NCI-H526 (cell line): ENCODE measurements at regions not wholly inside any gene's neighbourhood (a gene's known extent, or its start where the extent isn't known, plus 50 kb on each side); places are given as distances from the start of the nearest gene placed in this dataset.

Source experiments
- DNase-seq, 2 experiments: peaks; one replicate each; lab custom pipeline; 2025; lab: John Stamatoyannopoulos, UW

DNA sequence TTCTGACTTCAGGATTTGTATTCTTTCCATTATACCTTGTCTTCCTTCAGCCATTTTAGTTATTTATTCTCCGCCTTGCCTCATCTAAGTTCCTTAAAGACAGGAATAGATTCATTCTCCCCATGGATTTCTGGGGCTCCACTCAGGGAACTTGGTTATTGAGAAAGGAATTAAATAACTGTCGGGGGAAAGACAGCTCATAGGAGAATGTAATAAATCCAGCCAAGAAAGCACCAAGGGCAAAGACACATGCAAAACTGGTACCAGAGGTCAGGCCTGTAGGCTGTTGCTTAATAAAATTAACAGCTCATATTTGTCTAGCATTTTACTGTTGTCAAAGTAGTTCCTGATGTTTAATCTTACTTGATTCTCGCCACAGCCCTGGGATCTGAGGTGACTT, 357.2 kb downstream of the TMEM38B start:
- no peak for DNase-seq

DNA sequence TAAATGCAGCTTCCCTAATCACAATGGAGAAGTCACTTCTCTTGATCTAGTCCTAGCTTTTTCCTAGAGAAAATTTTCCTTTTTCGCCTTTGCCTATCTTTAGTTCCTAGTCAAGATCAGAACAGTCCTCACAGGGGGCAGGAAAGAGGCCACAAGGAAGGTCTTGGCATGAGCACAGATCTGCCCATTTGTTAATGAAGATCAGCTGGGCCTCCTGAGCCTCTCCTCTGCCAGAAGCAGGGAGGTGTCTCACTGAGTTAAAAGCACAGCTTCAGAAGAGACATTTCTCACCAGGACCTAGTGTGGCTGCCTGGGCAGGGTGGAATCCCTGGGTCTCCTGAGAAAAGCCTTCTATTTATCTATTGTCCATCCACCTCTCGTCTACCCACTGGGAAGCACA, 357.8 kb downstream of the TMEM38B start:
- DNase-seq: no peak

DNA sequence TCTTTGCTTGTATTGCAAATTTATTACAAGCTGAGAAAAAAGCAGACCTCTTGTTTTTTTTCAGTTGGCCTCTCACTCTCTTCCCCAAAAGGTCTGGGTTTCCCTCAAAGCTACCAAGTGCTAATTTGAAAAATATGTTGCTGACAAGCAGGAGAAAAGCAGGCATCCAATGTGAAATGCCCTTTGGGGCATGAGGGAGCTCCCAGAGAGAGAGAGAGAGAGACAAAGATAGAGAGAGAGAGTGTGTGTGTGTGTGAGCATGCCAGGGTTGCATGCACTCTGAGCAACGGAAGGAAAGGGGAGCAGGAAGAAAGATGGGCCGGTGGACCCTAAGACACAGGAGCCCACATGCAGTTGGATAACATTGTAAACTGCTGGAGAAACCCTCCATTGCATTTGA, 358.4 kb downstream of the TMEM38B start:
- no peak for DNase-seq

DNA sequence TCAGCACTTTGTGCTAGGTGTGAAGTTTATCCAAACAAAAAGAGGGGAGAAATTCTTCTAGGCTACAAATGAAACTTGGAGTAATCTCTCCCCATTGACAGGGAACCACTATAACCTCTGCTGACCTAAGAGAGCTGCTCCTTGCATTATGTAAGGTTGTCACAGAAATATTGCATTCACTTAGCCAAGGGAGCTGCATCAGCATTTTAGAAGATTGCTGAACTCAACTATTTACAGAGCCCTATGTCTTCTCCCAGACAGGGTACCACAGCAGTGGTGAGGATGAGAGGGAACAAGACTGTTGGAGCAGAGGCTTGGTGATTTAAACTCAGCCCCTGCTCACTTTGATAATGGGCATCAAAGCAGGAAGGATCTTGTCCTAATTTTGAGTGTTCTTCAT, 362.0 kb downstream of the TMEM38B start:
- DNase-seq: no peak

DNA sequence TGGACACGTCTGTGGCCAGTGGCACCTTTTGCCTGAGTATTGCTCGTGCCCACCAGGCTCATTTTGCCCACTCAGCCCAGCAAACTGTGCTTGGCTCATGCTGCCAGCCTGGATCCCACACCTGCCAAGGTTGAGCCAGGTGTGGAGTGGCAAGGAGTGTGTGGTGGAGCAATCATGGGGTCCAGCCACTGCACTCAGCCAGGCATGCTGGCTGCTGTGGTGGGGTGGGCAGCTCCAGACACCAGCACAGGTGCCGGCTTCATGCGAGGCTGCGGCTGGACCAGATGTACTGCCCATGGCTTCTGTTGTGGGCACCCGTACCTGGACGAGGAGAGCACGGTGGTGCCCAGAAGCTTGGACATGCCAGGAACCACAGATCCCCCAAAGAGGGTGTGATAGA, 364.1 kb downstream of the TMEM38B start:
- no peak for DNase-seq

DNA sequence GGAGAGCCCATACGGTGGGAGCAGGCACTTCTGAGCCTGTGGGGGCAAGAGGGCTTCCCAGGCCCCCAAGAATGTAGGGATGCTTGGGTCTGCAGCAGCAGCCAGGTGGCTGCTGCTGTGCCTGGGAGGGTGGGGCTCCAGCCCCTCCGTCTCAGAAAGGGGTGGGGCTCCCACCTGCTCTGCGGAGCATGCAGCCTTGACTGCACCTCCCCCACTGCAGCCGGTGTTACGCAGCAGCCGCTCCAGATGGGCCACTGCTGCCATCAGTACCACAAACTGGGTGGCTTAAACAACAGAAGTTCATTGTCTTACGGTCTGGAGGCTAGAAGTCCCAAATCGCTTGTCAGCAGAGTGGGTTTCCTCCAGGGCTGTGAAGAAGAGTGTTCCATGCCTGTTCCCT, 365.5 kb downstream of the TMEM38B start:
- no peak for DNase-seq

DNA sequence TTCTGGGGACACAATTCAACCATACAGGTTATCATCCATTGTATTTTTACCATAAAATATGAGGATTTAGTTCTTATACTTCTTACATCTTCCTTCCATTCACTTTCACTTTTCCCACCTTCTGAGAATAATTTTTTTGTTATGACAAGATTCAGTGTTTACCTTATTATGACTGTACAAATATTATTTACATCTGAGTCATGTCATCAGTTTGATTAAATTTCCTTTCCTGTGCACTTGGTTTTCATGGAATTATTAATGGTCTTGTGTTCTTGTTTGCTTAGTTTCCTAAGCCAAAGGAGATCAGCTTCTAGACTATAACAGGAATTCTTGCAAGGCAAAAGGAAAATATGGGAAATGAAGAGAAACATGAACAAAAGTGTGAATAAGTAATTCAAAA, 366.5 kb downstream of the TMEM38B start:
- no peak for DNase-seq

DNA sequence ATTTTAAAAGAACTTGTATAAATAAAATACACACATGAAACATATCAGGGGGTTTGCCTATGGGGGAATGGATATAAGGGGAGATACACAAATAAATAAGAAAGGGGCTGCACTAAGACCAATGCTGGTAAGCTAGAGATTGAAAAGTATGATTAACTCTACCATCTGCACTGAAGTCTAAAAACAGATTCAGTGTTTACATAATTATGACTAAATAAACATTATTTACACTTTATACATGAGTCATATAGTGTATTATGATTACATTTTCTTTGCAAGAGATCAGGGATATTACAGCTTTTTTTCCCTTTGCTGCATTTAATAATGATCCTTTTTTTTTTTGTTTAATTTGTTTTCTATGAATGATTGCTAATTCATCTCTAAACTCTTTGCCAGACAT, 367.9 kb downstream of the TMEM38B start:
- no peak for DNase-seq

DNA sequence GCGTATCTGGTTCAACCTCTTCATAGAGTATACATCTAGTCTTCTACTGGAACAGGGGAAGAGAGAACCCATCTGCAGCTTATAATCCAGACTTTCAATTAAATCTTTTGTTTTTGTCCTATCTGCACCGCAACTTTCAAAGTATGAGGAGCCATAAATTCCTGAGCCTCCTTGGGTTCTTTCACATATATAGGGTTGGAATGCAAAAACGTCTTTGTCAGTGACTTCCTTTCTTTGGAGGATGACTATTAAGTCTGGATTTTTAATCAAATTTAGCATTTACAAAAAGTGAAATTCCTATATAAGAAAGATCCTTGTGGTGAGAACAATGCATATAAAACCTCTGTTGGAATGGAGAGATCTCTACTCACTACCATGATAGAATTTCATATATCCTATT, 370.8 kb downstream of the TMEM38B start:
- no peak for DNase-seq

DNA sequence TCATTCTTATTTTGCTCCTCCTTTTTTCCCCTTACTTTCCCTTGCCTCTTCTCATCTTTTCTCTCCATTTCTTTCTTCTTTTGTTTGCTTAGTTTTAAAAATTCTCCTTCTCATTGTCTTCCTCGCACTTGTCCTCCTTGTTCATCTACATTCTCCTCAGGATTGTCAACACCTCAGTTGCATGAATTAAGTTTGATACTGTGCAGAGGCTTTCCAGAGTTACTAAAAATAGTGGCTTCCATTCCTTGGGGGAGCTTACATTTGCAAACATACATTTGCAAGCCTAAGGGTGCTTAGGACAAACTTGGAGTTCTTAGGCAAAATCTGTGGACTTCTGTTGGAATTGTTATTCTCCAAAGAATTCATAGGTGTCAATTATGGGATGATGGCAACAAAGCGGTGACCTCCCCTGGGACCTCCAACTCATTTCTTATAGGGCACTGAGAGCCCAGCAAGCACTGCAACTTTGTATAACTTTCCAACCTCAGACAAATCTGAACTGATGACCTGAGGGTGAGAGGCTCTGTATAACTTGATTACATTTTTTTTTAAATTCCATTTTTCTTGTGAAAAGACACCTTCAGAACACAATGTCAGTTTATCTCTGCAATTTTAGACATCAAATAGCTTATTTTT, 371.4 kb downstream of the TMEM38B start:
- no peak for DNase-seq

DNA sequence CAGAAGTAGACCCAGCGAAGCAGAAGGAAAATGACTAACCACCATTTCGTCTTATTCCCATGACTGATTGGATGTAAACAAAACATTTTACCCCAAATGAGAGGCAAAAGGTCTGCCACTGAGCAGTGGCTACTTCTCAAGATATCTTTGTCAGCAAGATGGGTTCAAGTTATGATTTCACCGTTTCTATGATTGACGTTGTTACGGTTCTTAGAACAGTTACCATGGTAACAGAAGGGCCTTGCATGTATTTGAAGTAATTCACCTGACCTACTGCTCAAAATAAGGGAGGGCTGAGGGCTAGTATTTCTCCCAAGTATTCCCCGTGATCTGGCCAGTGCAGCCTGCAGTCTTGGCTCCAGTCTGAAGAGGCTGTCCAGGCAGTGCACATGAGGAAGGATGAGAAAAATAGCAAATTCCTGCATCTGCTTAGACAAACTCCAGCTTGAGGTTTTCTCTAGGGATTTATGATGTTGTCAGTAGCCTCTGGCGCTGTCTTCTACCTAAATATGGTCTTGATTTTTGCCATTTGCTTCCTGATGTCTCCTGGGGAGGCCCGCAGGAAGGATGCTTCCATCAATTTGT, 372.7 kb downstream of the TMEM38B start:
- no peak for DNase-seq

DNA sequence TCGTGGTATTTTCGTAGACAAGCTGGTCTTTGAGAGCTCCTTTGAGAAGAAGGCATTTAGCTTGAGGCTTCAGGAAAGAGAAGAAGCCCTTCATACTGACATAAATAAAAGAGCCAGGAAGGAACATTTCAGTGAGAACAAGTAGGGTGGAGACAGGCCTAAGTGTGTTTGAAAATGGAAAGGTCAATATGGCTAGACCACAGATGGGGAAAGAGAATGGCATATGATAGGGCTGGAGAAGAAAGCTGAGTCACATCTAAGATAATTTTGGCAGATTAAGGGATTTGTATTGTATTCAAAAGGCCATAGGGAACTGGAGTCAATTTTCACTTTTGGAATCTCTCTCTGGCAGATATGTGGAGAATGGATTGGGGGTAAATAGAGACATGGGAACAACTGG, 374.9 kb downstream of the TMEM38B start:
- no peak for DNase-seq

DNA sequence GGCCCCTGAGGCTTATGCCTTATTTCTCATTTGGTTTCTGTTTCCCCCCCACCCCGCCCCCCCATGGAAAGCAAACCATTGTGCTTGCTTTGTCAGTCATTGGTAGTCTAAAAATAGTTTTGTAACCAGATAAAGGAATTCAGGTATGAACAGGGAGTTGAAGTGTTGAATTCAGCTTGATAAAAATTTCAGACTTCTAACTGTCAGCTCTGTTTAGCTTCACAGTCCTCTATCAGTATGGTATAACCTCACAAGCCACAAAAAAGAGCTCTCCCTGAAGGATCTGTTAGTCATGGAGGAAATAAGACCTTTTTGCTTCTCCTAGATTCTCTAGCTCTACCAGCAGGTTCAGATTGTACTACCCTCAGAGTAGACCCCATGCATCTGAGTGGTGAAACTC, 378.1 kb downstream of the TMEM38B start:
- DNase-seq: no peak

DNA sequence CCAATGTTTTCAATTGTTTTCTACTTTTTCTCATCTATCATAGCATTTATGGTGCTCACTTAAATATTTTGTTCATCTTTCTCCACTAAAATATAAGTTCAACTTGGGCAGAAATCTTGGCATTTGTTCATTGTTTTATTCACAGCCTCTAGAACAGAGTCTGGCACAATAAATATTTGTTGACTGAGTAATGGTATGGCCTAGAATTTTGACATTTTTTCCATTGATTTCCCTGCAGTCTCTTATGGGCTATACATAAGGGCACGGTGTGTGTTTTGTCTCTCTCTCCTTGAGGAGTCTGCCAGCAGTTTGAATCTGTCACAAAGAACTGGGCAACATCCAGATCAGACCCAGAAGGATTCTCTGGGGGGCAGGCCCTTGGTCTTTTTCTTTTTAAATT, 379.7 kb downstream of the TMEM38B start:
- no peak for DNase-seq

DNA sequence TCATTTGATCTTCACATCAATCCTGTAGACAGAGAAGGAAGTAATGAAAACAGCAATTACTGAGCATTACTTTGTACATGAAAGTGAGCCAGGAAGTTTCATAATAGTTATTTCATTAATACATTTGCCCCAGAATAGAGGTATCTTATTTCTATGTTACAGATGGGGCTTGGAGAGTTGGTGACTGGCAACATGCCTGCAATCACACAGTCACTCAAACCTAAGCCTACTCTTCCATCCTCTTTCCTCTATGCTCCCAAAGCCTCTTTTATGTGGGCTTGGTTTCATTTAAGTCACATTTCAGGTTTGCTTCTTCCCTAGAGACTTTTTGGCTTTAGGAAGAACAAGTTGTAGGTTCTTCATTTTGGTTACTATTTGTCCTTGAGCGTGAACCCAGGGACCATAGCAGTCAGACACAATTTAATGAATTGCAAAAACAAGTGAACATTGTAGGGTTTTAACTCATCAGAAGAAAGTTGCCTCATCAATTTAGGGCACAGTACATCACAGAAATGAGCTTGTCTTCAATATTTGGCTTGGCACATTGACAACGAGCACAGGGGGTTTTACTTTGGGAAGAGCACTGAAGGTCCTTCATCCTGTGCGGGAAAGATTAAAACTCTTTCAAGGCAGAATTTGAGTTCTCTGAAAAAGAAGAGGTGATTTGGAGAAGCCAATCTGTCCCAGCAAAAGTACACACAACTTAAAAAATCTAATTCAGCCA, 381.1 kb downstream of the TMEM38B start:
- DNase-seq: no peak

DNA sequence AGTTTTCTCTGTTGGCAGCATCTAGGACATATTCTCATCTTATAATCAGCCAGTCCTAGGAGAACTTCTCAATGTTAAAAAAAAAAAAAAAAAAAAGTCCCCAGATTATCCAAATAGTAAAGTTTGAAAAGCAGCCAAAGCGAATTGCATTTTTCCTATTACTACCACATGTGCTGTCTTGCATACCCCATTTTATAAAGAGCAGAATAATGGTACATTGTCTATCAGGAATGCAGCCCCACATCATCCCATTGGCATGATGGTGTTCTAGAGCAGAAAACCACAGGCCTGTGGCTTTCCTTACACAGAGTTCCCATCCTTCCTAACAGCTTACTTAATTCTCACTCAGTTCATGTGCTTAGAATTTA, 381.6 kb downstream of the TMEM38B start:
- no peak for DNase-seq

DNA sequence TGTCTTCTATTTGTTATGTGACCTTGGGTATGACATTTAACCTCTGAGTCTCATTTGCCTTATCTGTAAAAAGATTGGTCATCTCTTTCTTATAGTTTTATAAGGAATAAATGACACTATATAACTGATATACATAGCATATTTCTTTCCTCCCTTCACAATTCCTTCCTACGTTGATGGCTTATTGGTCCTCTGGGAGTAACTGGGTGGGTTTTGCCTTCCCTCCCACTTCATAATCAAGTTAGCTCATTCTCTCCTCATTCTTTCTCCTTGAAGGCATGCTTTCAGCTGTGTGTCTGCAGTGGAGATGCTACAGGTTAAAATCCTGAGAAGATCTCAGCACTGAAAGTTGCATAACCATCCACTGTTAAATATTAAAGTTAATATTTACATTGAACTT, 382.4 kb downstream of the TMEM38B start:
- no peak for DNase-seq

DNA sequence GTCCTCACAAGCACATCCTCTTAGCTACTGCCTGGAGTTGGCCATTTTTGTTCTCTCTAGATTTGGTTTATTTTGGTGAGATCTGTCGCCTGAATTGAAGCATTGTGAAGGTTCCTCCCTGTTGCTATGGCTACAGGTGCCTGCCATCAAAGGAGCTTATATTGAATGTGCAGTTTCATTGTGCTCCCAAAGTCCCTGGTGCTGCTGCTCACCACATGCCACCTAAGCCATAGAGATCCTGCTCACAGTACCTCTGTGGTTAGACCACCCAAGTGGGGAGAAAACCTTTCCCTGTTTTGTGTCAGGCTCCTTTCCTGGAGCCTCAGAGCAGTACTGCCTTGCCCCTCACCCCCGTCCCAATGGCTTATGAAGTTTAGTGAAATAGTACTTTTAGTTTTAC, 383.4 kb downstream of the TMEM38B start:
- no peak for DNase-seq

DNA sequence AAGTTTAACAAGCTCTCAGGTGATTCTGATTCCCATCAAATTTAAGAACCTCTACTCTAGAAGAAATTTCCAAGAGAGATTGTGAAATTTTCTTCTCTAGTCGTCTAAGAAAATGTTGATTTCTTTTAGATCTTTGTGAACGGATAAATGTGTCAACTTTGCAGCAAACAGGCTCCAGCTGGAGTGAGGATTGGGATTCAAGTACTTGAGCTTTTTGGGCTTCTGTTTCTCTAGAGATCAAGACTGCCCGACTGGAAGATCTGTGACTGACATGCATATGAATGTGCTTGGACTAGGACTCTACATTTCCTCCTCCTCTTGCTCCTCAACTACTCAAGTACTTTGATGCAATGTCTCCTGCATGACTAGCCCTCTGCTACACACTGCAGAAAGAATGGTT, 388.3 kb downstream of the TMEM38B start:
- DNase-seq: no peak

DNA sequence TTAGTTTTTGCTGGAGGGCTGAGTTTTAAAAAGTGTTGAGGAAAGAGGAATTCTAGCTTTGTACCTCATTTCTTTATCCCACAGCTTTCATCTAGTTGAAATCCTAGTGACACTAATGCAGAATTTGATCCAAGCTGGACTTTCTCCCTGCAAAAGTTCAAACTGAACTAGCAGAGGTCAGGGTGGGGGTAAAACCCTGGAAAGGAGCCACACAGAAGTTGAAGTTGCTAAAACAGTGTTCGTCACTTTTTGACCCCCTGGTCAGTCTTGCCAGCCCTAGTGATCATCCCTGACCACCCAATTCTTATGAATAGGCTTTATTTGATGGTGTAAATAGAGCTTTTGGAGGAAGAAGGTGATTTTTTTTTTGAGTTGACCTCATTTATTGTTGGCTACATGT, 390.4 kb downstream of the TMEM38B start:
- DNase-seq: no peak

DNA sequence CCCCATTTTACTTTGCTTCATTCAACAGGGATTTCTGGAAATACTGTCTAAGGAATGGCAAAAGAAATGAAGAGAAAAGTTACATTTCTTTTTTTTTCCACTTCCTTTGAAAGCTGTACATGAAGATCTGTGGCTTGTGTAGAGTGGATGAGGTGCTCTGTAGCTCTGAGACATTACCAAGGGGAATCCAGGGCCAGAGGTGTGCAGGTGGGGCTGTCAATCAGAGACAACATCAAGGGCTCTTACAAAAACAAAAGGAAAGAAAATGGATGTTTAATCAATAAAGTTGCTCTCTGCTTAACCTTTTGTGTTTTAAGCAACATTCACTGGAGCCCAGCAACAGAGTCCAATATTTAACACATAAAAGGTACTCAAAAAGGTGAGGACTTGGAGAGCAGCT, 391.1 kb downstream of the TMEM38B start:
- DNase-seq: no peak

DNA sequence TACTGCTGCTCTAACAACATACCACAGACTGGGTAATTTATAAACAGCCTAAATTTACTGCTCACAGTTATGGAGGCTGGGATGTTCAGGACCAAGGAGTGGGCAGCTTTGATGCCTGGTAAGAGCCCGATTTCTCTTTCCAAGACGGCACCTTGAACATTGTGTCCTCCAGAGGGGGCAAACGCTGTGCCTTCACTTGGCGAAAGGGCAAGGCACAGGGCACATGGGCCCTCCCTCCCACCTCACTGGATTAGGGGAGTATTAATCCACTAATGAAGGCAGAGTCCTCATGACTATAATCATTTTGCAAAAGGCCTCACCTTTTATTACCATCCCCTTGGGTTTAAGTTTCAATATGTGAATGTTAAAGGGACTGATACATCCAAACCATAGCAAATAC, 397.7 kb downstream of the TMEM38B start:
- DNase-seq: no peak

DNA sequence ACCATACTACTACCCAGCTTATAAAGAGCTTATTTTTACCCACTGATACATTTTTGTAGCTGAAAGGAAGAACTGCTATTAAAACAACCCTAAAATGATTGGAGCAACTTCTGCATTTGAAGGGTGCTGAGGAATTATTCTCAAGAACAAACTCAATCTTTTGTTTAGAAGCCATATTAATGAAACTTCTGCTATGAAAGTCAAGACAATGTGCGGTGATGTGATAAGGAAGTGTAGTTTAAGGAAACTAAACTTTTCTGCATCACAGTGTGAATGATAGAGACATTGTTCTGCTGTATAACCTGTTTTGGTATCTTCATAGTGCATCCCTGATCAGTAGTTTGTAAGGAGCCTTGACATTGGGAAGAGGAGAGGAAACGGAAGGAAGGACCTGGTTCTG, 408.5 kb downstream of the TMEM38B start:
- no peak for DNase-seq

DNA sequence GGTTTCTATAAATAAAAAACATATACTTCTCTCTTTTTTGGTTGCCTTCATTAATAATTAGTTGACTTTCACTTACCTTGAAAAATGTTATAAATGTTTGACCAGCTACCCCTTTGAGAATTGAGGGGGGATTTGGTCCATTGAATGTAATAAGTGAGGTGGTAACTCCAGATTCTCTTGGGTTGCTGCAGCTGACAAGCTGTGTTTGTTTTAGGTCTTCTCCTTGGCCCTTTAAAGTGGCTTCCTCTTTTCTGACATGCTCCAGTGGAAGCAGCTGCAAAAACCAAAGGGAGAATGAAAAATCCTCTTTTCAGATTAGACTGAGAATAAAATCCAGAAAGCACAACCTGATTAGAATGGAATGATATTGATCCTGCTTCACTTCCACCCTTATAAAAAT, 410.5 kb downstream of the TMEM38B start:
- DNase-seq: no peak
